Activated naive CD4-positive, alpha-beta T cell treated with anti-CD3 and anti-CD28 coated beads, Interleukin-2, amount 10 ng/mL, durations not matched to agents 7 days and 5 days (primary cell): ENCODE measurements at regions not wholly inside any gene's neighbourhood (a gene's known extent, or its start where the extent isn't known, plus 50 kb on each side); places are given as distances from the start of the nearest gene placed in this dataset.

Experiments
- CTCF ChIA-PET: fragments of 350-600 bp; sonication (Branson Sonifier 250); formaldehyde crosslinking; loops from one replicate; lab custom pipeline; 2021; ENCODE audit warnings: antibody characterized with exemption; lab: Charles Lee
- DNase-seq: peaks from one replicate; pipeline ENCODE4 v3.0.0-alpha.2; 2020
- H3K27ac Mint-ChIP-seq: one replicate; pipeline ENCODE4 v1.8.0; 2021; ENCODE audit warnings: mild to moderate bottlenecking, moderate library complexity, mixed read lengths
- H3K27me3 Mint-ChIP-seq: one replicate; pipeline ENCODE4 v1.8.0; 2021; ENCODE audit warnings: mild to moderate bottlenecking, mixed read lengths
- H3K36me3 Mint-ChIP-seq: one replicate; pipeline ENCODE4 v1.8.0; 2021; ENCODE audit warnings: mixed read lengths
- H3K4me1 Mint-ChIP-seq: one replicate; pipeline ENCODE4 v1.8.0; 2021; ENCODE audit warnings: mixed read lengths
- H3K4me3 Mint-ChIP-seq: one replicate; pipeline ENCODE4 v1.8.0; 2021; ENCODE audit warnings: mild to moderate bottlenecking, moderate library complexity, mixed read lengths
- H3K9me3 Mint-ChIP-seq: one replicate; pipeline ENCODE4 v1.8.0; 2021; ENCODE audit warnings: mixed read lengths

GRCh38 chr20:7496394-7496991, 443.8 kb downstream of the HAO1 start:
- Mint-ChIP-seq H3K9me3 (peaks cover 20% of the 10 kb centered on the region), H3K4me1 (no peaks in the 10 kb centered on the region), H3K27me3 (no peaks in the 10 kb centered on the region), H3K4me3 (no peak overlapping the region), H3K36me3 (no peaks in the 10 kb centered on the region), H3K27ac (no peak overlapping the region)
- DNase-seq = no peak
- CTCF ChIA-PET = interaction anchor here (0.6 kb wide), 1 partner anchor 63 kb away, joined by 3 read pairs; no protein-coding TSS in a partner anchor

GRCh38 chr20:7497985-7498384, 442.3 kb downstream of the HAO1 start:
- no peaks in the 10 kb centered on the region for H3K4me1 Mint-ChIP-seq
- no peaks in the 10 kb centered on the region for H3K36me3 Mint-ChIP-seq
- CTCF ChIA-PET = no interaction called here
- H3K27me3 Mint-ChIP-seq = no peaks in the 10 kb centered on the region
- peaks cover 19% of the 10 kb centered on the region for H3K9me3 Mint-ChIP-seq
- no peak overlapping the region for H3K27ac Mint-ChIP-seq
- H3K4me3 Mint-ChIP-seq = no peak overlapping the region
- DNase-seq = no peak

- H3K4me3 Mint-ChIP-seq = no peak overlapping the region
- H3K9me3 Mint-ChIP-seq = peaks cover 14% of the 10 kb centered on the region
- no peaks in the 10 kb centered on the region for H3K4me1 Mint-ChIP-seq
- no peak for DNase-seq
- no peaks in the 10 kb centered on the region for H3K27me3 Mint-ChIP-seq
- CTCF ChIA-PET = no interaction called here
- no peaks in the 10 kb centered on the region for H3K36me3 Mint-ChIP-seq
- H3K27ac Mint-ChIP-seq = no peak overlapping the region
Measured at GRCh38 chr20:7499201-7499600, 441.1 kb downstream of the HAO1 start.

- no peak for DNase-seq
- CTCF ChIA-PET = no interaction called here
- H3K9me3 Mint-ChIP-seq = peaks cover 8% of the 10 kb centered on the region
- H3K27me3 Mint-ChIP-seq = no peaks in the 10 kb centered on the region
- no peaks in the 10 kb centered on the region for H3K4me1 Mint-ChIP-seq
- no peaks in the 10 kb centered on the region for H3K36me3 Mint-ChIP-seq
- no peak overlapping the region for H3K4me3 Mint-ChIP-seq
- no peak overlapping the region for H3K27ac Mint-ChIP-seq
Measured at GRCh38 chr20:7500231-7500663, 440.0 kb downstream of the HAO1 start.

GRCh38 chr20:7503501-7503900, 436.8 kb downstream of the HAO1 start:
- Mint-ChIP-seq H3K27me3 (no peaks in the 10 kb centered on the region), H3K4me1 (no peaks in the 10 kb centered on the region), H3K9me3 (peaks cover 7% of the 10 kb centered on the region), H3K36me3 (no peaks in the 10 kb centered on the region), H3K4me3 (no peak overlapping the region), H3K27ac (no peak overlapping the region)
- DNase-seq = no peak
- CTCF ChIA-PET = no interaction called here

GRCh38 chr20:7505152-7505834, 435.0 kb downstream of the HAO1 start:
- no peak for DNase-seq
- peaks cover 7% of the 10 kb centered on the region for H3K9me3 Mint-ChIP-seq
- no peaks in the 10 kb centered on the region for H3K4me1 Mint-ChIP-seq
- H3K36me3 Mint-ChIP-seq = no peaks in the 10 kb centered on the region
- CTCF ChIA-PET = no interaction called here
- no peak overlapping the region for H3K27ac Mint-ChIP-seq
- H3K27me3 Mint-ChIP-seq = no peaks in the 10 kb centered on the region
- H3K4me3 Mint-ChIP-seq = no peak overlapping the region

GRCh38 chr20:7505835-7506221, 434.4 kb downstream of the HAO1 start:
- no peak overlapping the region for H3K27ac Mint-ChIP-seq
- H3K27me3 Mint-ChIP-seq = no peaks in the 10 kb centered on the region
- no peaks in the 10 kb centered on the region for H3K4me1 Mint-ChIP-seq
- DNase-seq = no peak
- H3K36me3 Mint-ChIP-seq = no peaks in the 10 kb centered on the region
- H3K4me3 Mint-ChIP-seq = no peak overlapping the region
- CTCF ChIA-PET = no interaction called here
- peaks cover 7% of the 10 kb centered on the region for H3K9me3 Mint-ChIP-seq

GRCh38 chr20:7516621-7517111, 423.6 kb downstream of the HAO1 start:
- H3K27ac Mint-ChIP-seq = no peak overlapping the region
- no peak for DNase-seq
- no peaks in the 10 kb centered on the region for H3K36me3 Mint-ChIP-seq
- no peak overlapping the region for H3K4me3 Mint-ChIP-seq
- CTCF ChIA-PET = no interaction called here
- H3K27me3 Mint-ChIP-seq = no peaks in the 10 kb centered on the region
- no peaks in the 10 kb centered on the region for H3K4me1 Mint-ChIP-seq
- peaks cover 4% of the 10 kb centered on the region for H3K9me3 Mint-ChIP-seq

- CTCF ChIA-PET = no interaction called here
- no peak overlapping the region for H3K4me3 Mint-ChIP-seq
- H3K27ac Mint-ChIP-seq = no peak overlapping the region
- H3K36me3 Mint-ChIP-seq = no peaks in the 10 kb centered on the region
- no peak for DNase-seq
- no peaks in the 10 kb centered on the region for H3K27me3 Mint-ChIP-seq
- no peaks in the 10 kb centered on the region for H3K4me1 Mint-ChIP-seq
- no peaks in the 10 kb centered on the region for H3K9me3 Mint-ChIP-seq
Measured at GRCh38 chr20:7520361-7520760, 419.9 kb downstream of the HAO1 start.

GRCh38 chr20:7523288-7523687, 417.0 kb downstream of the HAO1 start:
- no peak overlapping the region for H3K4me3 Mint-ChIP-seq
- CTCF ChIA-PET = no interaction called here
- no peaks in the 10 kb centered on the region for H3K27me3 Mint-ChIP-seq
- peaks cover 6% of the 10 kb centered on the region for H3K9me3 Mint-ChIP-seq
- DNase-seq = no peak
- H3K36me3 Mint-ChIP-seq = no peaks in the 10 kb centered on the region
- H3K4me1 Mint-ChIP-seq = no peaks in the 10 kb centered on the region
- no peak overlapping the region for H3K27ac Mint-ChIP-seq

- Mint-ChIP-seq H3K4me1 (no peaks in the 10 kb centered on the region), H3K27me3 (no peaks in the 10 kb centered on the region), H3K9me3 (peaks cover 5% of the 10 kb centered on the region), H3K36me3 (no peaks in the 10 kb centered on the region), H3K4me3 (no peak overlapping the region), H3K27ac (no peak overlapping the region)
- CTCF ChIA-PET = no interaction called here
- no peak for DNase-seq
Measured at GRCh38 chr20:7540018-7540417, 400.2 kb downstream of the HAO1 start.

GRCh38 chr20:7540923-7541322, 399.3 kb downstream of the HAO1 start:
- CTCF ChIA-PET = no interaction called here
- Mint-ChIP-seq H3K4me1 (no peaks in the 10 kb centered on the region), H3K27me3 (no peaks in the 10 kb centered on the region), H3K27ac (no peak overlapping the region), H3K36me3 (no peaks in the 10 kb centered on the region), H3K4me3 (no peak overlapping the region), H3K9me3 (peaks cover 5% of the 10 kb centered on the region)
- DNase-seq = no peak

- no peaks in the 10 kb centered on the region for H3K27me3 Mint-ChIP-seq
- peaks cover 8% of the 10 kb centered on the region for H3K9me3 Mint-ChIP-seq
- no peaks in the 10 kb centered on the region for H3K36me3 Mint-ChIP-seq
- DNase-seq = no peak
- CTCF ChIA-PET = no interaction called here
- H3K4me1 Mint-ChIP-seq = no peaks in the 10 kb centered on the region
- no peak overlapping the region for H3K4me3 Mint-ChIP-seq
- H3K27ac Mint-ChIP-seq = no peak overlapping the region
Measured at GRCh38 chr20:7571101-7571500, 369.2 kb downstream of the HAO1 start.

- H3K27ac Mint-ChIP-seq = no peak overlapping the region
Measured at GRCh38 chr20:7571521-7572055, 368.7 kb downstream of the HAO1 start.

GRCh38 chr20:7579888-7580287, 360.4 kb downstream of the HAO1 start:
- CTCF ChIA-PET = no interaction called here
- H3K9me3 Mint-ChIP-seq = peaks cover 5% of the 10 kb centered on the region
- no peaks in the 10 kb centered on the region for H3K4me1 Mint-ChIP-seq
- H3K36me3 Mint-ChIP-seq = no peaks in the 10 kb centered on the region
- no peaks in the 10 kb centered on the region for H3K27me3 Mint-ChIP-seq
- no peak overlapping the region for H3K4me3 Mint-ChIP-seq
- H3K27ac Mint-ChIP-seq = no peak overlapping the region
- DNase-seq = no peak

More at GRCh38 chr20:7571521-7572055, 368.7 kb downstream of the HAO1 start:
- Mint-ChIP-seq H3K36me3 (no peaks in the 10 kb centered on the region), H3K4me3 (no peak overlapping the region), H3K4me1 (no peaks in the 10 kb centered on the region), H3K27me3 (no peaks in the 10 kb centered on the region), H3K9me3 (peaks cover 9% of the 10 kb centered on the region)
- DNase-seq = no peak
- CTCF ChIA-PET = no interaction called here
